Stomach (tissue), 4 donors: ENCODE measurements at regions not wholly inside any gene's neighbourhood (a gene's known extent, or its start where the extent isn't known, plus 50 kb on each side); places are given as distances from the start of the nearest gene placed in this dataset.

Experiments
- EP300 ChIP-seq: sonication (generic); formaldehyde crosslinking; IDR thresholded peaks from one replicate; pipeline ENCODE4 v1.6.1; 2017; ENCODE audit warnings: antibody characterized with exemption
- POLR2A ChIP-seq, 4 donors: fragments of 450-650 bp; IDR thresholded peaks; one replicate each; pipeline ENCODE4 v1.6.1; 2016; ENCODE audit warnings: antibody characterized with exemption in 4 of 4, control low read depth in 2 of 4, mild to moderate bottlenecking in 1 of 4, moderate library complexity in 1 of 4
- POLR2AphosphoS5 ChIP-seq, 3 donors: sonication (generic); formaldehyde crosslinking; IDR thresholded peaks; one replicate each; pipeline ENCODE4 v1.6.1; 2016; ENCODE audit warnings: antibody characterized with exemption in 3 of 3
- TF ChIP-seq, protein P1 (sequence below), 7 experiments: fragments of 450-650 bp in 4 of 7; fragments of 200-600 bp in 3 of 7; sonication (generic) in 3 of 7; IDR thresholded peaks; one replicate each; pipeline ENCODE4 v1.5.1; 2016 to 2019; ENCODE audit warnings: antibody characterized with exemption in 7 of 7, control low read depth in 2 of 7, mild to moderate bottlenecking in 1 of 7

DNA sequence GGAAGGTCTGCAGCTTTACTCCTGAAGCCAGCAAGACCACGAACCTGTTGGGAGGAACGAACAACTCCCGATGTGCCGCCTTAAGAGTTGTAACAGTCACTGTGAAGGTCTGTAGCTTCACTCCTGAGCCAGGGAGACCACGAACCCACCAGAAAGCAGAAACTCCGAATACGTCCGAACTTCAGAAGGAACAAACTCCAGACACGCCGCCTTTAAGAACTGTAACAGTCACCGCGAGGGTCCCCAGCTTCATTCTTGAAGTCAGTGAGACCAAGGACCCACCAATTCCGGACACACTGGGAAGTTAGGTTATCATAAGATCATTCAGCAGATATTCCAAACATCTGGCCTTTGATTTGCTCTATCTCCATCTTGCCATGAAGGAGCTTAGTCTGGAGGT lies 1623.0 kb downstream of the SLITRK1 start:
- TF ChIP-seq, protein P1, sequence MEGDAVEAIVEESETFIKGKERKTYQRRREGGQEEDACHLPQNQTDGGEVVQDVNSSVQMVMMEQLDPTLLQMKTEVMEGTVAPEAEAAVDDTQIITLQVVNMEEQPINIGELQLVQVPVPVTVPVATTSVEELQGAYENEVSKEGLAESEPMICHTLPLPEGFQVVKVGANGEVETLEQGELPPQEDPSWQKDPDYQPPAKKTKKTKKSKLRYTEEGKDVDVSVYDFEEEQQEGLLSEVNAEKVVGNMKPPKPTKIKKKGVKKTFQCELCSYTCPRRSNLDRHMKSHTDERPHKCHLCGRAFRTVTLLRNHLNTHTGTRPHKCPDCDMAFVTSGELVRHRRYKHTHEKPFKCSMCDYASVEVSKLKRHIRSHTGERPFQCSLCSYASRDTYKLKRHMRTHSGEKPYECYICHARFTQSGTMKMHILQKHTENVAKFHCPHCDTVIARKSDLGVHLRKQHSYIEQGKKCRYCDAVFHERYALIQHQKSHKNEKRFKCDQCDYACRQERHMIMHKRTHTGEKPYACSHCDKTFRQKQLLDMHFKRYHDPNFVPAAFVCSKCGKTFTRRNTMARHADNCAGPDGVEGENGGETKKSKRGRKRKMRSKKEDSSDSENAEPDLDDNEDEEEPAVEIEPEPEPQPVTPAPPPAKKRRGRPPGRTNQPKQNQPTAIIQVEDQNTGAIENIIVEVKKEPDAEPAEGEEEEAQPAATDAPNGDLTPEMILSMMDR (IDR thresholded peaks at IDR 0.05), result no peak
- no peak for TF ChIP-seq POLR2A (IDR thresholded peaks at IDR 0.05)
- TF ChIP-seq POLR2AphosphoS5 (IDR thresholded peaks at IDR 0.05), result no peak
- TF ChIP-seq EP300, result no peak
